Motor neuron (in vitro differentiated cells): ENCODE measurements at regions not wholly inside any gene's neighbourhood (a gene's known extent, or its start where the extent isn't known, plus 50 kb on each side); places are given as distances from the start of the nearest gene placed in this dataset.
A peak's percentile ranks its signal among the peaks of the same experiment; 100 is the strongest.

Experiments used
- ATAC-seq, 8 experiments: fragments of 200-7000 bp; cut with Tn5 transposase; replicated peaks in 6 of 8; 2 replicates each; pipeline ENCODE4 v1.8.0; 2021; ENCODE audit warnings: mild to moderate bottlenecking in 8 of 8, moderate library complexity in 8 of 8
- H3K27ac ChIP-seq, 2 donors: fragments of 250-450 bp; sonication (Bioruptor Pico); 2 replicates each; pipeline ENCODE4 v1.9.0; 2021; ENCODE audit warnings: antibody characterized with exemption in 2 of 2, mild to moderate bottlenecking in 2 of 2, moderate library complexity in 1 of 2
- H3K4me1 ChIP-seq, 2 donors: fragments of 250-450 bp; sonication (Bioruptor Pico); replicated peaks in 1 of 2; 2 replicates each; pipeline ENCODE4 v1.6.1; 2021; ENCODE audit warnings: antibody characterized with exemption in 2 of 2, mild to moderate bottlenecking in 2 of 2, moderate library complexity in 1 of 2
- H3K4me3 ChIP-seq, 5 donors: fragments of 250-450 bp; sonication (Bioruptor Pico); 2 replicates each; pipeline ENCODE4 v1.9.0; 2021; ENCODE audit warnings: antibody characterized with exemption in 5 of 5, mild to moderate bottlenecking in 5 of 5, moderate library complexity in 4 of 5
- WGBS, 10 experiments: fragments of 450-650 bp; shearing (Covaris generic); methylation state at CpG; one replicate each; pipeline ENCODE4 v1.0.0; 2022; 5-methylcytosine and 5-hydroxymethylcytosine counted together
- in situ Hi-C, 9 experiments: fragments of 400-800 bp; cut with MboI; loops; one replicate each; pipeline ENCODE4 v1.15.0; 2021; ENCODE audit warnings: low sequenced_read_pairs in 9 of 9, low pct_unique_long_range_greater_than_20kb in 2 of 9; ENCODE audit not compliant: unreplicated experiment in 9 of 9

DNA sequence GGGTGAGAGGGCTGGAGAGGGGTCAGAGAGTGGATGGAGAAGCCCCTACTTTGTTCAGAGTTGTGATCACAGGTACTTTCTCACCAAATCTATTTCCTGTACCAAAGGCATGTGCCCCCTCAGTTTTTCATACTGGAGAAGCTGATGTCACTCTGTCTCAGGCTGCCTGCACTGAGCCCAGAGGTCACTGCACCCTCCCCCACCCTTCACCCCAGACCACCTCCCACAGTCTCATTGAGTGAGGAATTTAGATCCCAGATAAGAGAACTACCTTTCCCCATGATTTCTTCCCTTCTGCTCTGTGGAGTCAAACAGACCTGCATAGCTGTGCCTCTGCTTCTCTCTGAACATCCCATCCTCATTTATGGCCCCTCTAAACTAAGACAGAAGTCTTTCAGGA, 140.0 kb upstream of the IRX6 start:
- H3K27ac ChIP-seq = no peak overlapping the region
- no peak overlapping the region for H3K4me3 ChIP-seq
- in situ Hi-C loops = no loop called here
- ATAC-seq = no peak
- H3K4me1 ChIP-seq = peaks cover 12 to 24% of the 10 kb centered on the region in 2 donors

- ATAC-seq = no peak
- peaks cover 7 to 24% of the 10 kb centered on the region in 2 donors for H3K4me1 ChIP-seq
- no peak overlapping the region for H3K4me3 ChIP-seq
- WGBS, 10 experiments = 0 to 83% (median 18%) methylated on average over 1 to 3 of the region's 3 CpGs; no CpG with 5 or more reads in 3 of the 10 experiments
- no peak overlapping the region for H3K27ac ChIP-seq
- in situ Hi-C loops = no loop called here
Measured at GRCh38 chr16:55184619-55185018, 139.4 kb upstream of the IRX6 start.

DNA sequence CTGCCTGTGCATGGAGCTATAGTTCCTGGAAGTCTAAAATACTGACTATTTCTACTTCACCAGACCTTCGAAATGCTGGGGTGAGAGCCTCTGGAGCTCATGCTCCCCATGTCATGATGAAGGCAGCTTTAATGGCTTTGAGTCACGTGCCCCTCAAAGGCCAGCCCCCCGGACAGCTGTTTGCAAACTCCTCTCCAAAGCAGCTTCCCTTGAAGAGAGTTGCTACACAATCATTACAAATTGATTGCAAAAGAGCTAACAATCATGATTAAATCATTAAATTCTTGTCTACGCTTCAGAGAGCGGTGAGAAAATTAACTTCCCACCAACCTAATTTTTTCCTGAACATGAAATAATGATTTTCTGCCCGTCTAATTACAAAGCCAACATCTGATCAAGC, 134.8 kb upstream of the IRX6 start:
- peak in 5 of 8 experiments; percentile 59 to 74 (median 63) for ATAC-seq
- WGBS, 10 experiments = 7 to 65% (median 37%) methylated on average over 2 to 4 of the region's 6 CpGs; no CpG with 5 or more reads in 2 of the 10 experiments
- in situ Hi-C loops = no loop called here

GRCh38 chr16:55189682-55190636, 134.0 kb upstream of the IRX6 start:
- WGBS, 10 experiments = 20 to 80% (median 43%) methylated on average over 1 to 13 of the region's 23 CpGs; no CpG with 5 or more reads in 2 of the 10 experiments

More for the DNA sequence above, 134.8 kb upstream of the IRX6 start:
- Histone ChIP-seq H3K4me3 (no peak overlapping the region), H3K27ac (no peak overlapping the region), H3K4me1 (peaks cover 9 to 29% of the 10 kb centered on the region in 2 donors)

DNA sequence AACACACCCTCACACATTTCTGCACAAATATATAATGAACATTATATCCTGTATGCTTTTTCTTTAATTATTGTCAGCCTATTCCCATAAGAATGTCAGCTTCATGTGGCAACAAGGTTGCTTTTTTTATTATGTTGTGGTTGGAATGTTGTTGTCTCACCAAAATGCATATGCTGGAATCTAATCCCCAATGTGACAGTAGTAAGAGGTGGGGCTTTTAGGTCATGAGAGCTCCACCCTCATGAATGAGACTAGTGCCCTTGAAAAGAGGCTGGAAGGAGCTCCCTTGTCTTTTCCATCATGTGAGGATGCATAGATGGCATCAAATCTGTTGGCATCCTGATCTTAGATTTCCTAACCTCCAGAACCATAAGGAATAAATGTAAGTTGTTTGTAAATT, 131.3 kb upstream of the IRX6 start:
- H3K4me3 ChIP-seq = no peak overlapping the region
- in situ Hi-C loops = no loop called here
- peak in 3 of 8 experiments; percentile 45 to 96 (median 91) for ATAC-seq
- H3K4me1 ChIP-seq = peaks cover 9 to 29% of the 10 kb centered on the region in 2 donors
- no peak overlapping the region for H3K27ac ChIP-seq

More at GRCh38 chr16:55189682-55190636, 134.0 kb upstream of the IRX6 start:
- Histone ChIP-seq H3K4me1 (peaks cover 9 to 29% of the 10 kb centered on the region in 2 donors), H3K4me3 (peak overlapping the region in 2 of 5 donors; percentile 5 to 11), H3K27ac (peak overlapping the region; percentile 34 to 58)
- in situ Hi-C loops = no loop called here
- ATAC-seq = peak in 5 of 8 experiments; percentile 79 to 89 (median 85)

GRCh38 chr16:55203570-55203969, 120.4 kb upstream of the IRX6 start:
- Histone ChIP-seq H3K4me3 (no peak overlapping the region), H3K4me1 (peaks cover 2 to 5% of the 10 kb centered on the region in 2 donors), H3K27ac (no peak overlapping the region)
- WGBS, 10 experiments = 64 to 100% (median 87%) methylated on average over 2 to 9 of the region's 9 CpGs
- in situ Hi-C loops = no loop called here
- ATAC-seq = no peak

- in situ Hi-C loops = no loop called here
- Histone ChIP-seq H3K27ac (no peak overlapping the region), H3K4me1 (peaks cover 2 to 5% of the 10 kb centered on the region in 2 donors), H3K4me3 (no peak overlapping the region)
- 40 to 86% (median 67%) methylated on average over 1 of the region's 1 CpG; no CpG with 5 or more reads in 3 of the 10 experiments for WGBS, 10 experiments
- no peak for ATAC-seq
Measured at GRCh38 chr16:55204069-55204468, 119.9 kb upstream of the IRX6 start.

- peaks cover 2 to 5% of the 10 kb centered on the region in 2 donors for H3K4me1 ChIP-seq
- ATAC-seq = no peak
- H3K4me3 ChIP-seq = no peak overlapping the region
- no peak overlapping the region for H3K27ac ChIP-seq
- in situ Hi-C loops = no loop called here
- WGBS, 10 experiments = 20 to 72% (median 57%) methylated on average over 1 to 2 of the region's 2 CpGs; no CpG with 5 or more reads in 5 of the 10 experiments
Measured at GRCh38 chr16:55204923-55205322, 119.1 kb upstream of the IRX6 start.

GRCh38 chr16:55207693-55208428, 116.1 kb upstream of the IRX6 start:
- peaks cover 2 to 5% of the 10 kb centered on the region in 2 donors for H3K4me1 ChIP-seq
- ATAC-seq = peak in 3 of 8 experiments; percentile 44 to 67 (median 59)
- in situ Hi-C loops = no loop called here
- no peak overlapping the region for H3K4me3 ChIP-seq
- H3K27ac ChIP-seq = no peak overlapping the region
- WGBS, 10 experiments = 42 to 90% (median 82%) methylated on average over 2 to 6 of the region's 7 CpGs; no CpG with 5 or more reads in 3 of the 10 experiments

GRCh38 chr16:55209626-55210025, 114.4 kb upstream of the IRX6 start:
- no peak for ATAC-seq
- in situ Hi-C loops = no loop called here
- Histone ChIP-seq H3K27ac (no peak overlapping the region), H3K4me1 (peaks cover 2 to 5% of the 10 kb centered on the region in 2 donors), H3K4me3 (no peak overlapping the region)
- 50 to 97% (median 78%) methylated on average over 2 to 6 of the region's 6 CpGs for WGBS, 10 experiments

DNA sequence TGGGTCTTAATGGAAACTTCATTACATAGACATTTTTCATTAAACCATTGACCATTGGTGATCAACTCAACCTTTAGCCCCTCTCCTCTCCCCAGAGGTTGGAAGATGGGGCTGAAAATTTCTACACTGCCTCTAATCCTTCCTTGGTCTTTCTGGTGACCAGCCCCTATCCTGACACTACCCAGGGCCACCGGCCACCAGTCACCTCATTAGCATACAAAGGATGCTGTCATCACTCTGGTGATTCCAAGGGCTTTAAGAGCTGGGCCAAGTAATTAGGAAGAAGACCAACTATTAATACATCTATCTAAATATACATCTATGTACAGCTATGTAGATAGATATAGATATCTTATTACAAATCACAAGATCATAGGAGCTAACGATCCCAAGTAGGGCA, 111.2 kb upstream of the IRX6 start:
- H3K27ac ChIP-seq = no peak overlapping the region
- H3K4me1 ChIP-seq = peaks cover 0 to 3% of the 10 kb centered on the region in 2 donors
- in situ Hi-C loops = no loop called here
- ATAC-seq = no peak
- 0 to 70% (median 59%) methylated on average over 2 of the region's 2 CpGs; no CpG with 5 or more reads in 6 of the 10 experiments for WGBS, 10 experiments
- no peak overlapping the region for H3K4me3 ChIP-seq

GRCh38 chr16:55214412-55214811, 109.6 kb upstream of the IRX6 start:
- H3K4me1 ChIP-seq = peaks cover 0 to 3% of the 10 kb centered on the region in 2 donors
- no peak overlapping the region for H3K4me3 ChIP-seq
- in situ Hi-C loops = no loop called here
- WGBS, 10 experiments = 0 to 100% (median 46%) methylated on average over 1 to 2 of the region's 2 CpGs
- no peak overlapping the region for H3K27ac ChIP-seq
- ATAC-seq = no peak

DNA sequence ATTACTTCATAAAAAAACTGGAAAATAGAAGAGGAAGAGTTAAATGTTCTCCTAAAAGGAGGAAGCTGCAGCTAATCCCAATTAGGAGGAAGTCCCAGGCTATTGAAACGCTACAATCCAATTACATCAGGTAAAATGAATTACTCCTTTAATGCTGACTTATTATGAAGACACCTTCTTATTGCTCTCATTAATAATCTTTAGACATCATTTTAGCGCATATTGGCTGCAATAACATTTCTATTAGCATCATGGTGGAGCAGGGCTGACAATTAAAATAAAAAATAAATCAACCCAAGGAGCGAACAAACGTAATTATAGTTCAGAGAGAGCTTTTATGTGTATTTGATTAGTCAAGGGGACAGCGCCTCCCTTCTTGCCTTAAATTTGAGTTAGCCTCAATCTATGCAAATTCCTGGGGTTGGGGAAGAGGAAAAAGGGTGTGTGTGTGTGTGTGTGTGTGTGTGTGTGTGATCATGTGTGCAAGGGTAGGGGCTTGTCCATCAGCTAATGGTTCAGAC, 109.0 kb upstream of the IRX6 start:
- in situ Hi-C loops = no loop called here
- ATAC-seq = peak in 5 of 8 experiments; percentile 39 to 92 (median 60)
- Histone ChIP-seq H3K27ac (no peak overlapping the region), H3K4me3 (no peak overlapping the region), H3K4me1 (peaks cover 0 to 3% of the 10 kb centered on the region in 2 donors)
- 25 to 93% (median 72%) methylated on average over 2 to 5 of the region's 5 CpGs for WGBS, 10 experiments
